ENCODE measurements at regions not wholly inside any gene's neighbourhood (a gene's known extent, or its start where the extent isn't known, plus 50 kb on each side); places are given as distances from the start of the nearest gene placed in this dataset.

DNA sequence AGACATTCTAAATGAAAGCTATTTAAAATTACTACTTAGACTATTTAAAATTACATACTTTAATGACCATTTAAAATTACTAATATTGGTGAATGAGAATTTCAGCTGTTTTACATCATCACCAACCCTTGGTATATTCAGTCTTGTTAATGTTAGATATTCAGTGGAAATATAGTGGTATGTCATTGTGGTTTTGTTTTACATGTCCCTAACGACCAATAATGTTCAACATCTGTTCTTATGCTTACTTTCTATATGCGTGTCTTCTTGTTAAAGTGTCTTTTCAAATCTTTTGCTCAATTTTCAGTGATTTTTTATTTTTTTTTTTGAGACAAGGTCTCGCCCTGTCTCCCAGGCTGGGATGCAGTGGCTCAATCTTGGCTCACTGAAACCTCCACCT, 279.3 kb upstream of the TARS1 start:
- TF ChIP-seq EZH2 (IDR thresholded peaks at IDR 0.05; ENCODE audit: insufficient read depth, low read length), result no peak
- TF ChIP-seq, protein P1, sequence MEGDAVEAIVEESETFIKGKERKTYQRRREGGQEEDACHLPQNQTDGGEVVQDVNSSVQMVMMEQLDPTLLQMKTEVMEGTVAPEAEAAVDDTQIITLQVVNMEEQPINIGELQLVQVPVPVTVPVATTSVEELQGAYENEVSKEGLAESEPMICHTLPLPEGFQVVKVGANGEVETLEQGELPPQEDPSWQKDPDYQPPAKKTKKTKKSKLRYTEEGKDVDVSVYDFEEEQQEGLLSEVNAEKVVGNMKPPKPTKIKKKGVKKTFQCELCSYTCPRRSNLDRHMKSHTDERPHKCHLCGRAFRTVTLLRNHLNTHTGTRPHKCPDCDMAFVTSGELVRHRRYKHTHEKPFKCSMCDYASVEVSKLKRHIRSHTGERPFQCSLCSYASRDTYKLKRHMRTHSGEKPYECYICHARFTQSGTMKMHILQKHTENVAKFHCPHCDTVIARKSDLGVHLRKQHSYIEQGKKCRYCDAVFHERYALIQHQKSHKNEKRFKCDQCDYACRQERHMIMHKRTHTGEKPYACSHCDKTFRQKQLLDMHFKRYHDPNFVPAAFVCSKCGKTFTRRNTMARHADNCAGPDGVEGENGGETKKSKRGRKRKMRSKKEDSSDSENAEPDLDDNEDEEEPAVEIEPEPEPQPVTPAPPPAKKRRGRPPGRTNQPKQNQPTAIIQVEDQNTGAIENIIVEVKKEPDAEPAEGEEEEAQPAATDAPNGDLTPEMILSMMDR (IDR thresholded peaks at IDR 0.05; ENCODE audit: insufficient read depth, low read depth, low read length), result no peak
- Histone ChIP-seq H4K20me1 (ENCODE audit: insufficient read depth, low read length) (no peaks in the 10 kb centered on the region), H3K79me2 (ENCODE audit: insufficient read depth, low read length) (no peaks in the 10 kb centered on the region), H3K9ac (ENCODE audit: low read length) (no peak overlapping the region), H3K4me1 (ENCODE audit: insufficient read depth, low read length) (no peaks in the 10 kb centered on the region), H3K27me3 (ENCODE audit: insufficient read depth, low read length) (no peaks in the 10 kb centered on the region), H3K36me3 (ENCODE audit: insufficient read depth, low read length) (no peaks in the 10 kb centered on the region), H3K4me3 (ENCODE audit: insufficient read depth, low read depth, low read length) (no peak overlapping the region), H2AFZ (ENCODE audit: low read depth, low read length) (no peak overlapping the region), H3K9me3 (ENCODE audit: insufficient read depth, low read depth, low read length) (no peaks in the 10 kb centered on the region), H3K4me2 (ENCODE audit: low read length) (no peak overlapping the region), H3K27ac (ENCODE audit: low read depth, low read length) (no peak overlapping the region)
- FAIRE-seq, result no peak
- no peaks in the 10 kb centered on the region for H3K4me1 Mint-ChIP-seq (ENCODE audit: low read depth, unreplicated experiment)
- DNase-seq (ENCODE audit: low read depth), result no peak
- no peak overlapping the region for H3K4me3 Mint-ChIP-seq (ENCODE audit: unreplicated experiment)
- H3K36me3 Mint-ChIP-seq (ENCODE audit: low read depth, unreplicated experiment), result no peaks in the 10 kb centered on the region
- peaks cover 2% of the 10 kb centered on the region for H3K9me3 Mint-ChIP-seq (ENCODE audit: unreplicated experiment)
- H3K27ac Mint-ChIP-seq (ENCODE audit: unreplicated experiment), result no peak overlapping the region
- no peaks in the 10 kb centered on the region for H3K27me3 Mint-ChIP-seq (ENCODE audit: low read depth, unreplicated experiment)

- Histone ChIP-seq H3K4me2 (ENCODE audit: low read length) (no peak overlapping the region), H3K27ac (ENCODE audit: low read depth, low read length) (no peak overlapping the region)
- no peak for TF ChIP-seq EZH2 (IDR thresholded peaks at IDR 0.05; ENCODE audit: insufficient read depth, low read length)
- TF ChIP-seq, protein P1 (IDR thresholded peaks at IDR 0.05; ENCODE audit: insufficient read depth, low read depth, low read length), result no peak
Observed at GRCh38 chr5:33162057-33162456, 278.7 kb upstream of the TARS1 start.

GRCh38 chr5:33166522-33166921, 274.2 kb upstream of the TARS1 start:
- no peak overlapping the region for H3K4me2 ChIP-seq (ENCODE audit: low read length)
- no peaks in the 10 kb centered on the region for H4K20me1 ChIP-seq (ENCODE audit: insufficient read depth, low read length)
- H3K4me3 ChIP-seq (ENCODE audit: insufficient read depth, low read depth, low read length), result no peak overlapping the region
- DNase-seq (ENCODE audit: low read depth), result no peak
- H3K4me1 ChIP-seq (ENCODE audit: insufficient read depth, low read length), result no peaks in the 10 kb centered on the region
- no peak overlapping the region for H3K9ac ChIP-seq (ENCODE audit: low read length)
- no peaks in the 10 kb centered on the region for H3K79me2 ChIP-seq (ENCODE audit: insufficient read depth, low read length)
- Mint-ChIP-seq H3K4me1 (ENCODE audit: low read depth, unreplicated experiment) (peaks cover 1% of the 10 kb centered on the region), H3K27me3 (ENCODE audit: low read depth, unreplicated experiment) (no peaks in the 10 kb centered on the region), H3K9me3 (ENCODE audit: unreplicated experiment) (peaks cover 13% of the 10 kb centered on the region), H3K4me3 (ENCODE audit: unreplicated experiment) (no peak overlapping the region), H3K27ac (ENCODE audit: unreplicated experiment) (no peak overlapping the region), H3K36me3 (ENCODE audit: low read depth, unreplicated experiment) (no peaks in the 10 kb centered on the region)
- H3K27me3 ChIP-seq (ENCODE audit: insufficient read depth, low read length), result no peaks in the 10 kb centered on the region
- no peaks in the 10 kb centered on the region for H3K9me3 ChIP-seq (ENCODE audit: insufficient read depth, low read depth, low read length)
- no peak for FAIRE-seq
- H2AFZ ChIP-seq (ENCODE audit: low read depth, low read length), result no peak overlapping the region
- H3K36me3 ChIP-seq (ENCODE audit: insufficient read depth, low read length), result no peaks in the 10 kb centered on the region
- no peak overlapping the region for H3K27ac ChIP-seq (ENCODE audit: low read depth, low read length)
- no peak for TF ChIP-seq EZH2 (IDR thresholded peaks at IDR 0.05; ENCODE audit: insufficient read depth, low read length)
- TF ChIP-seq, protein P1 (IDR thresholded peaks at IDR 0.05; ENCODE audit: insufficient read depth, low read depth, low read length), result no peak

More at GRCh38 chr5:33162057-33162456, 278.7 kb upstream of the TARS1 start:
- H3K4me1 Mint-ChIP-seq (ENCODE audit: low read depth, unreplicated experiment), result no peaks in the 10 kb centered on the region
- peaks cover 3% of the 10 kb centered on the region for H3K9me3 Mint-ChIP-seq (ENCODE audit: unreplicated experiment)
- no peaks in the 10 kb centered on the region for H3K79me2 ChIP-seq (ENCODE audit: insufficient read depth, low read length)
- no peaks in the 10 kb centered on the region for H3K27me3 Mint-ChIP-seq (ENCODE audit: low read depth, unreplicated experiment)
- no peaks in the 10 kb centered on the region for H3K36me3 Mint-ChIP-seq (ENCODE audit: low read depth, unreplicated experiment)
- H3K36me3 ChIP-seq (ENCODE audit: insufficient read depth, low read length), result no peaks in the 10 kb centered on the region
- no peaks in the 10 kb centered on the region for H3K27me3 ChIP-seq (ENCODE audit: insufficient read depth, low read length)
- no peak overlapping the region for H3K4me3 Mint-ChIP-seq (ENCODE audit: unreplicated experiment)
- H3K27ac Mint-ChIP-seq (ENCODE audit: unreplicated experiment), result no peak overlapping the region
- no peaks in the 10 kb centered on the region for H3K4me1 ChIP-seq (ENCODE audit: insufficient read depth, low read length)
- no peaks in the 10 kb centered on the region for H4K20me1 ChIP-seq (ENCODE audit: insufficient read depth, low read length)
- no peak overlapping the region for H3K4me3 ChIP-seq (ENCODE audit: insufficient read depth, low read depth, low read length)
- no peak overlapping the region for H2AFZ ChIP-seq (ENCODE audit: low read depth, low read length)
- DNase-seq (ENCODE audit: low read depth), result no peak
- H3K9ac ChIP-seq (ENCODE audit: low read length), result no peak overlapping the region
- no peaks in the 10 kb centered on the region for H3K9me3 ChIP-seq (ENCODE audit: insufficient read depth, low read depth, low read length)
- no peak for FAIRE-seq
